ENCODE measurements at regions not wholly inside any gene's neighbourhood (a gene's known extent, or its start where the extent isn't known, plus 50 kb on each side); places are given as distances from the start of the nearest gene placed in this dataset.
A peak's percentile ranks its signal among the peaks of the same experiment; 100 is the strongest.

- H3K36me3 ChIP-seq (ENCODE audit: control insufficient read depth in 3 of 3, insufficient read depth in 2 of 3, low read depth in 1 of 3, low read length in 3 of 3) = no peaks in the 10 kb centered on the region
- H3K9me3 ChIP-seq (ENCODE audit: control insufficient read depth in 2 of 2, insufficient read depth in 1 of 2, low read depth in 1 of 2, low read length in 1 of 2) = no peaks in the 10 kb centered on the region
- no peak overlapping the region for H3K27ac ChIP-seq (ENCODE audit: low read depth in 1 of 3, low read length in 2 of 3)
- whole genome bisulfite sequencing, 3 donors = 75 to 85% (median 76%) methylated on average over 7 of the region's 7 CpGs
- DNase-seq = no peak
- no peaks in the 10 kb centered on the region for H3K4me1 ChIP-seq (ENCODE audit: control insufficient read depth in 3 of 3, insufficient read depth in 2 of 3, low read depth in 1 of 3, low read length in 2 of 3)
- no peak for FAIRE-seq
- H3K27me3 ChIP-seq (ENCODE audit: control insufficient read depth in 3 of 3, insufficient read depth in 3 of 3, low read length in 3 of 3) = no peaks in the 10 kb centered on the region
- no peak overlapping the region for H3K4me3 ChIP-seq (ENCODE audit: low read depth in 1 of 3, low read length in 3 of 3)
Observed at GRCh38 chr16:49010879-49011278, 270.8 kb downstream of the CBLN1 start.

DNA sequence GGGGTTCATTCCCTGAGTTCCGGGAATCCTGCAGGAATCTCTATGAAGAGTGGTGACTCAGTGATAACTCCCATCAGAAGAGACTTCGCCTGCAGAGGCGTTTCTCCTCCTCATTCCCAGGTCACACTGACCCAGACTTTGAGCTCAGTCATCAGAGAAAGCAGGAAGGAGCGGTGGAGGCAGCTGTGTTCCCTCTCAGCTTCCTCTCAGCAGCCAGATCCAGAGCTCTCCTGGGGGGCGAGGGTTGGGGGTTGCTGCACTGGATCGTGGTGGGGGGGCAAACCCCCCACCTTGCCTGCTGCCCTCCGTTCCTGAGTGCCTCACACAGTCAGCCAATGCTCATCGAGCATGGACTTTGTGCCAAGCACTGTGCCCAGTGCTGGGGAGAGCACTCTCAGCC lies 271.2 kb downstream of the CBLN1 start:
- 54 to 61% (median 56%) methylated on average over 8 of the region's 8 CpGs for WGBS, 3 donors
- H3K27ac ChIP-seq (ENCODE audit: low read depth in 1 of 3, low read length in 2 of 3) = no peak overlapping the region
- FAIRE-seq = no peak
- no peaks in the 10 kb centered on the region for H3K9me3 ChIP-seq (ENCODE audit: control insufficient read depth in 2 of 2, insufficient read depth in 1 of 2, low read depth in 1 of 2, low read length in 1 of 2)
- no peaks in the 10 kb centered on the region for H3K4me1 ChIP-seq (ENCODE audit: control insufficient read depth in 3 of 3, insufficient read depth in 2 of 3, low read depth in 1 of 3, low read length in 2 of 3)
- H3K4me3 ChIP-seq (ENCODE audit: low read depth in 1 of 3, low read length in 3 of 3) = no peak overlapping the region
- H3K27me3 ChIP-seq (ENCODE audit: control insufficient read depth in 3 of 3, insufficient read depth in 3 of 3, low read length in 3 of 3) = no peaks in the 10 kb centered on the region
- no peak for DNase-seq
- H3K36me3 ChIP-seq (ENCODE audit: control insufficient read depth in 3 of 3, insufficient read depth in 2 of 3, low read depth in 1 of 3, low read length in 3 of 3) = no peaks in the 10 kb centered on the region

DNA sequence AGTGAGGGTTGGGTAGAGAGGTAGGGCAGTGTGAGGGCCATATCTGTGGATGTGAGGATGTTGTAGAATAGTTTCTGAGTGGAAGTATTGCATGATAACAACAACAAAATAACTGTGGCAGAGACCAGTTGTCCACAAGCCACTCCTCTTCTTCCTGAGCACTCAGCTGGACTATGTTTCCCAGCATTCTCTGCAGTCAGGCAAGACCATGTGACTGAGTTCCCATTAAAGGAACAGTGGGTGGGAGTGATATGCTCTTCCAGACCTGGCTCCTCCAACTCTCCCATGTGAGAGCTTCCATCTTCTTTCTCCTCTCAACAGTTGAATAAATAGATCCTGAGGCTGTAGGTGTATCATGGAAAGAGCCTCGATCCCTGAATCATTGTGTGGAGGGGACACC lies 272.4 kb downstream of the CBLN1 start:
- 62 to 76% (median 69%) methylated on average over 1 of the region's 1 CpG for whole genome bisulfite sequencing, 3 donors
- H3K4me1 ChIP-seq (ENCODE audit: control insufficient read depth in 3 of 3, insufficient read depth in 2 of 3, low read depth in 1 of 3, low read length in 2 of 3) = no peaks in the 10 kb centered on the region
- no peak for DNase-seq
- no peak for FAIRE-seq
- no peak overlapping the region for H3K4me3 ChIP-seq (ENCODE audit: low read depth in 1 of 3, low read length in 3 of 3)
- H3K27me3 ChIP-seq (ENCODE audit: control insufficient read depth in 3 of 3, insufficient read depth in 3 of 3, low read length in 3 of 3) = no peaks in the 10 kb centered on the region
- H3K9me3 ChIP-seq (ENCODE audit: control insufficient read depth in 2 of 2, insufficient read depth in 1 of 2, low read depth in 1 of 2, low read length in 1 of 2) = no peaks in the 10 kb centered on the region
- no peak overlapping the region for H3K27ac ChIP-seq (ENCODE audit: low read depth in 1 of 3, low read length in 2 of 3)
- no peaks in the 10 kb centered on the region for H3K36me3 ChIP-seq (ENCODE audit: control insufficient read depth in 3 of 3, insufficient read depth in 2 of 3, low read depth in 1 of 3, low read length in 3 of 3)

GRCh38 chr16:49003992-49004391 lies 277.6 kb downstream of the CBLN1 start:
- DNase-seq (no peak), FAIRE-seq (no peak)
- no peaks in the 10 kb centered on the region for H3K27me3 ChIP-seq (ENCODE audit: control insufficient read depth in 3 of 3, insufficient read depth in 3 of 3, low read length in 3 of 3)
- H3K4me3 ChIP-seq (ENCODE audit: low read depth in 1 of 3, low read length in 3 of 3) = no peak overlapping the region
- H3K4me1 ChIP-seq (ENCODE audit: control insufficient read depth in 3 of 3, insufficient read depth in 2 of 3, low read depth in 1 of 3, low read length in 2 of 3) = peaks cover 0 to 10% (median 0%) of the 10 kb centered on the region in 3 donors
- no peak overlapping the region for H3K27ac ChIP-seq (ENCODE audit: low read depth in 1 of 3, low read length in 2 of 3)
- no peaks in the 10 kb centered on the region for H3K36me3 ChIP-seq (ENCODE audit: control insufficient read depth in 3 of 3, insufficient read depth in 2 of 3, low read depth in 1 of 3, low read length in 3 of 3)
- no peaks in the 10 kb centered on the region for H3K9me3 ChIP-seq (ENCODE audit: control insufficient read depth in 2 of 2, insufficient read depth in 1 of 2, low read depth in 1 of 2, low read length in 1 of 2)
- WGBS, 3 donors = 47 to 54% (median 52%) methylated on average over 4 of the region's 4 CpGs

DNA sequence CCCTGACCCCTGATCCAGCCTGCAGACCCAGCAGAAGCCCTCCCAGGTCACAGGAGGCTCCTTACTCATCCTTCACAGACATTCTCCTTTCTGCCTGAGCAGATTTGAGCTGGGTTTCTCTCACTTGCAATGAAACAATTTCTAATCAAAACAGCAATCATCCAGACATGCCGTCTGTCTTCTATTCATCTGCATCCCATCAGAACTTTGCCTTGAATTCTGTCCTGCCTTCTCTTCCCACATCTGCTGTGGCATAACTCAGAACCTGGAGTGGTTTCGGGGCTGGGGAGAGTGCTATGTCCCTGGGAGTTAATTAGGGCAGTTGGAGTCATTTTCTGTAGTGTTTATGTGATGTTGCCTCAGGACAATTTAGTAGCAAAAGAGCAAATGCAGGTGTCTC lies 278.6 kb downstream of the CBLN1 start:
- no peaks in the 10 kb centered on the region for H3K9me3 ChIP-seq (ENCODE audit: control insufficient read depth in 2 of 2, insufficient read depth in 1 of 2, low read depth in 1 of 2, low read length in 1 of 2)
- H3K27me3 ChIP-seq (ENCODE audit: control insufficient read depth in 3 of 3, insufficient read depth in 3 of 3, low read length in 3 of 3) = no peaks in the 10 kb centered on the region
- H3K4me3 ChIP-seq (ENCODE audit: low read depth in 1 of 3, low read length in 3 of 3) = no peak overlapping the region
- no peak overlapping the region for H3K27ac ChIP-seq (ENCODE audit: low read depth in 1 of 3, low read length in 2 of 3)
- WGBS, 3 donors = 55 to 76% (median 63%) methylated on average over 2 of the region's 2 CpGs
- DNase-seq (no peak), FAIRE-seq (no peak)
- H3K4me1 ChIP-seq (ENCODE audit: control insufficient read depth in 3 of 3, insufficient read depth in 2 of 3, low read depth in 1 of 3, low read length in 2 of 3) = peaks cover 0 to 19% (median 0%) of the 10 kb centered on the region in 3 donors
- H3K36me3 ChIP-seq (ENCODE audit: control insufficient read depth in 3 of 3, insufficient read depth in 2 of 3, low read depth in 1 of 3, low read length in 3 of 3) = no peaks in the 10 kb centered on the region

- Histone ChIP-seq H3K9me3 (ENCODE audit: control insufficient read depth in 2 of 2, insufficient read depth in 1 of 2, low read depth in 1 of 2, low read length in 1 of 2) (no peaks in the 10 kb centered on the region), H3K36me3 (ENCODE audit: control insufficient read depth in 3 of 3, insufficient read depth in 2 of 3, low read depth in 1 of 3, low read length in 3 of 3) (no peaks in the 10 kb centered on the region), H3K27ac (ENCODE audit: low read depth in 1 of 3, low read length in 2 of 3) (no peak overlapping the region), H3K27me3 (ENCODE audit: control insufficient read depth in 3 of 3, insufficient read depth in 3 of 3, low read length in 3 of 3) (no peaks in the 10 kb centered on the region), H3K4me3 (ENCODE audit: low read depth in 1 of 3, low read length in 3 of 3) (no peak overlapping the region), H3K4me1 (ENCODE audit: control insufficient read depth in 3 of 3, insufficient read depth in 2 of 3, low read depth in 1 of 3, low read length in 2 of 3) (peaks cover 0 to 20% (median 0%) of the 10 kb centered on the region in 3 donors)
- DNase-seq (peak; percentile 10 to 40), FAIRE-seq (no peak)
- WGBS, 3 donors = 22 to 27% (median 23%) methylated on average over 10 of the region's 10 CpGs
Observed at GRCh38 chr16:49000594-49000993, 281.0 kb downstream of the CBLN1 start.

GRCh38 chr16:48999508-48999907 lies 282.1 kb downstream of the CBLN1 start:
- Histone ChIP-seq H3K4me1 (ENCODE audit: control insufficient read depth in 3 of 3, insufficient read depth in 2 of 3, low read depth in 1 of 3, low read length in 2 of 3) (peaks cover 0 to 20% (median 0%) of the 10 kb centered on the region in 3 donors), H3K27ac (ENCODE audit: low read depth in 1 of 3, low read length in 2 of 3) (peak overlapping the region in 1 of 3 donors; percentile 23), H3K9me3 (ENCODE audit: control insufficient read depth in 2 of 2, insufficient read depth in 1 of 2, low read depth in 1 of 2, low read length in 1 of 2) (no peaks in the 10 kb centered on the region), H3K36me3 (ENCODE audit: control insufficient read depth in 3 of 3, insufficient read depth in 2 of 3, low read depth in 1 of 3, low read length in 3 of 3) (no peaks in the 10 kb centered on the region), H3K4me3 (ENCODE audit: low read depth in 1 of 3, low read length in 3 of 3) (no peak overlapping the region), H3K27me3 (ENCODE audit: control insufficient read depth in 3 of 3, insufficient read depth in 3 of 3, low read length in 3 of 3) (no peaks in the 10 kb centered on the region)
- FAIRE-seq (no peak), DNase-seq (peak in 1 of 2 donors; percentile 42)
- 24 to 35% (median 31%) methylated on average over 5 of the region's 5 CpGs for WGBS, 3 donors

DNA sequence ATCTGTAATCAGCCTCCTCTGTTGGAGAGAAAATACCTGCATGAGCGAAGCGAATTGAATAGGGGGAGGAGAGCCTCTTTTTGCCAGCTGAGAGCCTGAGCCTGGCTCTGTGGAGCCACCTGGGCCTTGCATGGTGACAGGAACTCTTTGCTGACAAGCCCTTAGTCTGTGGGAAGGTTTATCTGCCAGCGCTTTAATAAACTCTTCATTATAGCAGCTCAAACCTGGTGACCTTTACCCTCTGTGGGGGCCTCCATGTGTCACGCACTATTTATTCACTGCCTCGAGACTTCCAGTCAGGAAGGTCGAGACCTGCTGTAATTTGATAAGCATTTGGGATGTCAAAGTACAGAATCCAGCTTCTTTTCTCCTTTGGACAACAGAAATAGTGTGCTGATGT lies 282.6 kb downstream of the CBLN1 start:
- Histone ChIP-seq H3K27me3 (ENCODE audit: control insufficient read depth in 3 of 3, insufficient read depth in 3 of 3, low read length in 3 of 3) (no peaks in the 10 kb centered on the region), H3K9me3 (ENCODE audit: control insufficient read depth in 2 of 2, insufficient read depth in 1 of 2, low read depth in 1 of 2, low read length in 1 of 2) (no peaks in the 10 kb centered on the region), H3K4me3 (ENCODE audit: low read depth in 1 of 3, low read length in 3 of 3) (no peak overlapping the region), H3K36me3 (ENCODE audit: control insufficient read depth in 3 of 3, insufficient read depth in 2 of 3, low read depth in 1 of 3, low read length in 3 of 3) (no peaks in the 10 kb centered on the region), H3K4me1 (ENCODE audit: control insufficient read depth in 3 of 3, insufficient read depth in 2 of 3, low read depth in 1 of 3, low read length in 2 of 3) (peaks cover 0 to 20% (median 0%) of the 10 kb centered on the region in 3 donors), H3K27ac (ENCODE audit: low read depth in 1 of 3, low read length in 2 of 3) (peak overlapping the region in 1 of 3 donors; percentile 23)
- FAIRE-seq (no peak), DNase-seq (peak in 1 of 2 donors; percentile 70)
- 10 to 49% (median 30%) methylated on average over 6 of the region's 6 CpGs for WGBS, 3 donors

DNA sequence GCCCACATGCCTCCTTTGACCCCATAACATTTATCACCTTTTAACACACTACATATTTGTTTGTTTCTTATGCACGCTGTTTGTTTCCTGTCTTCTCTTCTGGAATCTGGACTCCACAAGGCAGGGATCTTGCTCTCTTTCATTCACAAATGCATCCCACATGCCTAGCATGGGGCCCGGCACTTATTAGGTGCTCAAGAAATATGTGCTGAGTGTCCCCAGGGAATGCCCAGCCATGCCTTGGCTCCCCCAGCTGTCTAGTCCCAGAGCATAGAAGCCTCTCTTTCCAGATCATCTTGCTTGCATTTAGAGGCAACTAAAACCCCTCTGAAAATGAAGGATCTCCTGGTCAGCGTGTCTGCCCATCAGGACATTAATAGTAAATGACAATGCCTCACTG lies 283.7 kb downstream of the CBLN1 start:
- Histone ChIP-seq H3K27me3 (ENCODE audit: control insufficient read depth in 3 of 3, insufficient read depth in 3 of 3, low read length in 3 of 3) (no peaks in the 10 kb centered on the region), H3K4me1 (ENCODE audit: control insufficient read depth in 3 of 3, insufficient read depth in 2 of 3, low read depth in 1 of 3, low read length in 2 of 3) (peaks cover 0 to 20% (median 0%) of the 10 kb centered on the region in 3 donors), H3K9me3 (ENCODE audit: control insufficient read depth in 2 of 2, insufficient read depth in 1 of 2, low read depth in 1 of 2, low read length in 1 of 2) (no peaks in the 10 kb centered on the region), H3K4me3 (ENCODE audit: low read depth in 1 of 3, low read length in 3 of 3) (no peak overlapping the region), H3K27ac (ENCODE audit: low read depth in 1 of 3, low read length in 2 of 3) (no peak overlapping the region), H3K36me3 (ENCODE audit: control insufficient read depth in 3 of 3, insufficient read depth in 2 of 3, low read depth in 1 of 3, low read length in 3 of 3) (no peaks in the 10 kb centered on the region)
- DNase-seq = no peak
- FAIRE-seq = no peak
- WGBS, 3 donors = 71 to 82% (median 74%) methylated on average over 3 of the region's 3 CpGs

All from small intestine (tissue), 7 donors.